ENCODE measurements at regions not wholly inside any gene's neighbourhood (a gene's known extent, or its start where the extent isn't known, plus 50 kb on each side); places are given as distances from the start of the nearest gene placed in this dataset.

- Histone ChIP-seq H3K9me3 (no peaks in the 10 kb centered on the region), H3K36me3 (no peaks in the 10 kb centered on the region), H3K27ac (no peak overlapping the region), H3K27me3 (ENCODE audit: low read depth) (no peaks in the 10 kb centered on the region), H3K4me3 (no peak overlapping the region), H3K4me1 (no peaks in the 10 kb centered on the region)
- no peak for ATAC-seq
- TF ChIP-seq CTCF (IDR thresholded peaks at IDR 0.05), result no peak
- no peak for DNase-seq
- intact Hi-C loops (cut with DNase I), result no loop called here
Measured at GRCh38 chr4:12949719-12950490, 534.2 kb downstream of the RAB28 start.

- Histone ChIP-seq H3K27me3 (ENCODE audit: low read depth) (no peaks in the 10 kb centered on the region), H3K4me3 (no peak overlapping the region), H3K4me1 (no peaks in the 10 kb centered on the region), H3K36me3 (no peaks in the 10 kb centered on the region), H3K27ac (no peak overlapping the region), H3K9me3 (no peaks in the 10 kb centered on the region)
- no peak for DNase-seq
- no peak for ATAC-seq
- no peak for TF ChIP-seq CTCF (IDR thresholded peaks at IDR 0.05)
- intact Hi-C loops (cut with DNase I), result no loop called here
Measured at GRCh38 chr4:12943069-12943468, 541.1 kb downstream of the RAB28 start.

GRCh38 chr4:12933760-12934221 is 550.3 kb downstream of the RAB28 start:
- H3K4me1 ChIP-seq, result no peaks in the 10 kb centered on the region
- no peak overlapping the region for H3K27ac ChIP-seq
- DNase-seq (no peak), ATAC-seq (no peak)
- TF ChIP-seq CTCF (IDR thresholded peaks at IDR 0.05), result no peak
- no peaks in the 10 kb centered on the region for H3K27me3 ChIP-seq (ENCODE audit: low read depth)
- no peak overlapping the region for H3K4me3 ChIP-seq
- no peaks in the 10 kb centered on the region for H3K9me3 ChIP-seq
- H3K36me3 ChIP-seq, result no peaks in the 10 kb centered on the region
- intact Hi-C loops (cut with DNase I), result no loop called here

GRCh38 chr4:12932203-12932788 is 551.8 kb downstream of the RAB28 start:
- DNase-seq, result no peak
- H3K27ac ChIP-seq, result no peak overlapping the region
- H3K9me3 ChIP-seq, result no peaks in the 10 kb centered on the region
- H3K4me3 ChIP-seq, result no peak overlapping the region
- no peaks in the 10 kb centered on the region for H3K36me3 ChIP-seq
- no peaks in the 10 kb centered on the region for H3K27me3 ChIP-seq (ENCODE audit: low read depth)
- no peak for ATAC-seq
- no peak for TF ChIP-seq CTCF (IDR thresholded peaks at IDR 0.05)
- no peaks in the 10 kb centered on the region for H3K4me1 ChIP-seq
- intact Hi-C loops (cut with DNase I), result no loop called here

- DNase-seq, result no peak
- Histone ChIP-seq H3K27me3 (ENCODE audit: low read depth) (no peaks in the 10 kb centered on the region), H3K4me1 (no peaks in the 10 kb centered on the region), H3K27ac (no peak overlapping the region), H3K9me3 (no peaks in the 10 kb centered on the region), H3K4me3 (no peak overlapping the region), H3K36me3 (no peaks in the 10 kb centered on the region)
- TF ChIP-seq CTCF (IDR thresholded peaks at IDR 0.05), result no peak
- intact Hi-C loops (cut with DNase I), result no loop called here
- ATAC-seq, result no peak
Measured at GRCh38 chr4:12929784-12930183, 554.4 kb downstream of the RAB28 start.

Data from lower lobe of right lung (tissue), 2 donors.